GM23338 (cell line): ENCODE measurements at regions not wholly inside any gene's neighbourhood (a gene's known extent, or its start where the extent isn't known, plus 50 kb on each side); places are given as distances from the start of the nearest gene placed in this dataset.
"Not testable (repeated sequence)": the region's sequence is repeated elsewhere in the genome, so short reads cannot be mapped to it uniquely, and the experiment has no call there.

Source experiments
- ATAC-seq: fragments of 200-7000 bp; cut with Tn5 transposase; 3 replicates; pipeline ENCODE4 v1.9.1; 2020
- DNase-seq: peaks from one replicate; pipeline ENCODE4 v3.0.0-alpha.2; 2015; ENCODE audit warnings: low spot score
- H2AFZ ChIP-seq: fragments of 200-600 bp; sonication (generic); 2 replicates; pipeline ENCODE4 v1.8.0; 2016; ENCODE audit warnings: antibody characterized with exemption, mild to moderate bottlenecking, moderate library complexity
- H3F3A ChIP-seq: fragments of 200-600 bp; sonication (generic); replicated peaks from 2 replicates; pipeline ENCODE4 v1.8.0; 2017; ENCODE audit warnings: antibody characterized with exemption, mixed run types, low read depth
- H3K27ac ChIP-seq: fragments of 200-600 bp; sonication (generic); 2 replicates; pipeline ENCODE4 v1.6.1; 2016; ENCODE audit warnings: low read depth
- H3K27me3 ChIP-seq: fragments of 200-600 bp; sonication (generic); 2 replicates; pipeline ENCODE4 v1.8.0; 2016; ENCODE audit warnings: mild to moderate bottlenecking, mixed run types, moderate library complexity; ENCODE audit not compliant: insufficient read depth
- H3K36me3 ChIP-seq: fragments of 200-600 bp; sonication (generic); 2 replicates; pipeline ENCODE4 v1.8.0; 2016; ENCODE audit warnings: mild to moderate bottlenecking; ENCODE audit not compliant: insufficient read depth
- H3K4me1 ChIP-seq: fragments of 200-600 bp; sonication (generic); 2 replicates; pipeline ENCODE4 v1.8.0; 2016; ENCODE audit warnings: mild to moderate bottlenecking, moderate library complexity; ENCODE audit not compliant: insufficient read depth
- H3K4me2 ChIP-seq: fragments of 200-600 bp; sonication (generic); 2 replicates; pipeline ENCODE4 v1.7.1; 2017; ENCODE audit warnings: mixed run types
- H3K4me3 ChIP-seq: fragments of 200-600 bp; sonication (generic); 2 replicates; pipeline ENCODE4 v1.6.1; 2016; ENCODE audit warnings: mixed run types
- H3K79me2 ChIP-seq: fragments of 200-600 bp; sonication (generic); replicated peaks from 2 replicates; pipeline ENCODE4 v1.8.0; 2017; ENCODE audit warnings: mild to moderate bottlenecking; ENCODE audit not compliant: insufficient read depth
- H3K9me2 ChIP-seq: fragments of 200-600 bp; sonication (generic); 2 replicates; pipeline ENCODE4 v1.8.0; 2017; ENCODE audit not compliant: insufficient read depth
- H4K20me1 ChIP-seq: fragments of 200-600 bp; sonication (generic); replicated peaks from 2 replicates; pipeline ENCODE4 v1.8.0; 2017; ENCODE audit warnings: mild to moderate bottlenecking; ENCODE audit not compliant: insufficient read depth
- H3K27ac Mint-ChIP-seq: 2 replicates; pipeline ENCODE4 v1.8.0; 2020; ENCODE audit warnings: inconsistent platforms, mild to moderate bottlenecking, moderate library complexity, mixed read lengths
- H3K27me3 Mint-ChIP-seq: 3 replicates; pipeline ENCODE4 v1.8.0; 2022; ENCODE audit warnings: low read depth, mild to moderate bottlenecking, moderate library complexity, mixed read lengths, inconsistent platforms; ENCODE audit not compliant: insufficient read depth, poor library complexity
- H3K36me3 Mint-ChIP-seq: 3 replicates; pipeline ENCODE4 v1.8.0; 2021; ENCODE audit warnings: low read depth, mild to moderate bottlenecking, inconsistent platforms, moderate library complexity, mixed read lengths
- H3K4me1 Mint-ChIP-seq: 3 replicates; pipeline ENCODE4 v1.8.0; 2020; ENCODE audit warnings: mild to moderate bottlenecking, inconsistent platforms, mixed read lengths
- H3K4me3 Mint-ChIP-seq: 3 replicates; pipeline ENCODE4 v1.8.0; 2021; ENCODE audit warnings: moderate library complexity, mild to moderate bottlenecking, inconsistent platforms, mixed read lengths
- H3K9me3 Mint-ChIP-seq: 3 replicates; pipeline ENCODE4 v1.8.0; 2020; ENCODE audit warnings: moderate library complexity, mild to moderate bottlenecking, inconsistent platforms, mixed read lengths
- CREB1 ChIP-seq: fragments of 250-450 bp; sonication (Bioruptor Pico); IDR thresholded peaks from 2 replicates; pipeline ENCODE4 v1.5.0; 2020; ENCODE audit warnings: low read depth, mild to moderate bottlenecking, moderate library complexity
- EZH2 ChIP-seq: fragments of 200-600 bp; sonication (generic); IDR thresholded peaks from one replicate; pipeline ENCODE4 v1.8.0; 2017; ENCODE audit warnings: antibody characterized with exemption, mild to moderate bottlenecking, low read depth; ENCODE audit not compliant: unreplicated experiment
- EZH2phosphoT487 ChIP-seq: fragments of 200-600 bp; sonication (generic); IDR thresholded peaks from one replicate; pipeline ENCODE4 v1.8.1; 2018; ENCODE audit warnings: antibody characterized with exemption; ENCODE audit not compliant: unreplicated experiment
- JUNB ChIP-seq: IDR thresholded peaks from one replicate; pipeline ENCODE4 v1.6.1; 2016; ENCODE audit warnings: antibody characterized with exemption; ENCODE audit not compliant: unreplicated experiment
- NANOG ChIP-seq: IDR thresholded peaks from 2 replicates; pipeline ENCODE4 v1.6.1; 2016; ENCODE audit warnings: antibody characterized with exemption, borderline replicate concordance
- POLR2AphosphoS5 ChIP-seq: IDR thresholded peaks from 2 replicates; pipeline ENCODE4 v1.6.1; 2016; ENCODE audit warnings: antibody characterized with exemption, low read depth
- ZNF114 ChIP-seq: fragments of 250-450 bp; sonication (Bioruptor Pico); IDR thresholded peaks from 2 replicates; pipeline ENCODE4 v1.5.0; 2020; ENCODE audit warnings: mild to moderate bottlenecking, moderate library complexity
- TF ChIP-seq, protein P1 (sequence below), 2 experiments: fragments of 200-600 bp in 1 of 2; sonication (generic) in 1 of 2; conservative IDR thresholded peaks; 2 replicates each; pipeline versions ENCODE4 v1.5.1 to v1.6.1; 2016 to 2017; ENCODE audit warnings: antibody characterized with exemption in 2 of 2, low read depth in 2 of 2, mild to moderate bottlenecking in 2 of 2, moderate library complexity in 1 of 2
- TF ChIP-seq, protein P2 (sequence below): IDR thresholded peaks from 2 replicates; pipeline ENCODE4 v1.6.1; 2016; ENCODE audit warnings: antibody characterized with exemption

DNA sequence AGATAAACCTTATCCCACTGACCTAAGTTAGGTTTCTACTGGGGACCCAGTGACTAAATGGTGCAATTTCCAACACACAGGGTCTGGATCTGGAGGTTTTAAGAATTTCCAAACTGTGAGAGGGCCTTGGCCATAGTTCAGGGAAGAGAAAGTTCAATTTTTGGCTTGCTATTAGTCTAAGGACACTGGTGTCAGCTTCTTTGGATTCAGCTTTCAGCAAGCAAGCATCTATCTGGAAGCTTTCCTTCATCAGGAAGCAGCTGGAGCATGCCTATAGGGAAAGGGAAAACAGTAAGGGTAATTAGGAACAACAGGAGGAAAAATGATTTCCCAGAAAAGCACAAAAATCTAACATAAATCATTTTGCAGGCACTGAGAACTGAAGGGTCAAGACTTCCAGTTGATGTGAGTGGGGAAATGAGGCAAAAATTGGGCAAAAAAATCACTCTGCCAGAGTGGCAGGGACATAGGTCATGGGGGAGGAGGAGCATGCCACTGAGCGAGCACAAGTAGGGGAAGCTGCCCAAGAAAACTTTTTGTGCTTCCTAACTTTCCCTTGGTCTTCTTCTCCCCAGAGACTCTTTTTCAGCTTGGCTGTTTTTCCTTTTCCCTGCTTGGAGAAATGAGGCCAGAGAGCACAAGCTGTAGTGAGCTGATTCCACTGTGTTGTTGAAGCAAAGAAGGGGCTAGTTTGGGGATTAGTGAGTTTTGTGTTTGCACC is 299.6 kb downstream of the FGF10 start (continued):
- TF ChIP-seq POLR2AphosphoS5 (no peak), NANOG (no peak), CREB1 (CRISPR knock-in tag) (no peak), EZH2 (no peak)
- TF ChIP-seq, protein P1, sequence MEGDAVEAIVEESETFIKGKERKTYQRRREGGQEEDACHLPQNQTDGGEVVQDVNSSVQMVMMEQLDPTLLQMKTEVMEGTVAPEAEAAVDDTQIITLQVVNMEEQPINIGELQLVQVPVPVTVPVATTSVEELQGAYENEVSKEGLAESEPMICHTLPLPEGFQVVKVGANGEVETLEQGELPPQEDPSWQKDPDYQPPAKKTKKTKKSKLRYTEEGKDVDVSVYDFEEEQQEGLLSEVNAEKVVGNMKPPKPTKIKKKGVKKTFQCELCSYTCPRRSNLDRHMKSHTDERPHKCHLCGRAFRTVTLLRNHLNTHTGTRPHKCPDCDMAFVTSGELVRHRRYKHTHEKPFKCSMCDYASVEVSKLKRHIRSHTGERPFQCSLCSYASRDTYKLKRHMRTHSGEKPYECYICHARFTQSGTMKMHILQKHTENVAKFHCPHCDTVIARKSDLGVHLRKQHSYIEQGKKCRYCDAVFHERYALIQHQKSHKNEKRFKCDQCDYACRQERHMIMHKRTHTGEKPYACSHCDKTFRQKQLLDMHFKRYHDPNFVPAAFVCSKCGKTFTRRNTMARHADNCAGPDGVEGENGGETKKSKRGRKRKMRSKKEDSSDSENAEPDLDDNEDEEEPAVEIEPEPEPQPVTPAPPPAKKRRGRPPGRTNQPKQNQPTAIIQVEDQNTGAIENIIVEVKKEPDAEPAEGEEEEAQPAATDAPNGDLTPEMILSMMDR (conservative IDR thresholded peaks at IDR 0.05; ENCODE audit: low read depth in 2 of 2): no peak

DNA sequence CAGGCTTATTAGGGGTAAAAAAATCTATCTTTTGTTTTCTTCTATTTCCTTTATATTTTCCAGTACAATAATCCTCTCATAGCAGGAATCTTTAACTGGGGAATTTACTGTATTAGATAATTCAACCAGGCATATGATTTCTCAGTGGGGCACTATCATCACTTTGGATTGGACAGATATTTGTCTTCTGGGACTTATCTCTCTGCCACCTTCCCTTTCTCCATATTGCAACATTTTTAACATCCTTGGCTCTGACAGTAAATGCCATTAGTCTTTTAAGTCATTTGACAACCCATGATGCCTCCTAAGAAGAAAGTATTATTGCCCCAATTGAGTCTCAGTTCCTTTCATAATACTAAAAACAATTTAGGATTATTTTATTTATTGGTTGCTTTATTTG is 304.1 kb downstream of the FGF10 start:
- Histone ChIP-seq H3K4me3 (no peak overlapping the region), H2AFZ (no peak overlapping the region), H3K9me2 (no peaks in the 10 kb centered on the region), H3F3A (no peaks in the 10 kb centered on the region), H3K4me1 (no peaks in the 10 kb centered on the region), H3K79me2 (no peaks in the 10 kb centered on the region), H3K27ac (no peak overlapping the region), H3K36me3 (no peaks in the 10 kb centered on the region), H4K20me1 (no peaks in the 10 kb centered on the region), H3K27me3 (no peaks in the 10 kb centered on the region), H3K4me2 (no peak overlapping the region)
- Mint-ChIP-seq H3K4me1 (peaks cover under 1% of the 10 kb centered on the region; the same call in 2 of the 3 replicates), H3K36me3 (no peaks in the 10 kb centered on the region), H3K27ac (no peak overlapping the region), H3K4me3 (no peak overlapping the region), H3K9me3 (no peaks in the 10 kb centered on the region), H3K27me3 (no peaks in the 10 kb centered on the region)
- TF ChIP-seq POLR2AphosphoS5 (no peak), NANOG (no peak), ZNF114 (CRISPR knock-in tag) (no peak), EZH2phosphoT487 (no peak), CREB1 (CRISPR knock-in tag) (no peak), JUNB (no peak)
- TF ChIP-seq, protein P2, sequence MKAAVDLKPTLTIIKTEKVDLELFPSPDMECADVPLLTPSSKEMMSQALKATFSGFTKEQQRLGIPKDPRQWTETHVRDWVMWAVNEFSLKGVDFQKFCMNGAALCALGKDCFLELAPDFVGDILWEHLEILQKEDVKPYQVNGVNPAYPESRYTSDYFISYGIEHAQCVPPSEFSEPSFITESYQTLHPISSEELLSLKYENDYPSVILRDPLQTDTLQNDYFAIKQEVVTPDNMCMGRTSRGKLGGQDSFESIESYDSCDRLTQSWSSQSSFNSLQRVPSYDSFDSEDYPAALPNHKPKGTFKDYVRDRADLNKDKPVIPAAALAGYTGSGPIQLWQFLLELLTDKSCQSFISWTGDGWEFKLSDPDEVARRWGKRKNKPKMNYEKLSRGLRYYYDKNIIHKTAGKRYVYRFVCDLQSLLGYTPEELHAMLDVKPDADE: no peak
- DNase-seq: no peak
- ATAC-seq: no peak

DNA sequence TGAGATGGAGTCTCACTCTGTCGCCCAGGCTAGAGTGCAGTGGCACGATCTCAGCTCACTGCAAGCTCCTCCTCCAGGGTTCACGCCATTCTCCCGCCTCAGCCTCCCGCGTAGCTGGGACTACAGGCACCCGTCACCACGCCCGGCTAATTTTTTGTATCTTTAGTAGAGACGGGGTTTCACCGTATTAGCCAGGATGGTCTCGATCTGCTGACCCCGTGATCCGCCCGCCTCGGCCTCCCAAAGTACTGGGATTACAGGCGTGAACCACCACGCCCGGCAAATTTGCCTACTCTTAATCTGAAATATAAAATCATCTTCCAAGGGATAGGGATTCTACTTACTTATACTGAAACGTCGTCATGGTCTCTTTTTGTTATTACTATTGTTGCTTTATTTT is 314.7 kb downstream of the FGF10 start:
- not testable (repeated sequence) for ATAC-seq, H3K36me3 ChIP-seq, H3K4me3 ChIP-seq, H3K9me3 Mint-ChIP-seq, H3K4me1 ChIP-seq, DNase-seq, H3K4me1 Mint-ChIP-seq, H3K79me2 ChIP-seq, H3K27ac ChIP-seq, H3F3A ChIP-seq, H3K27ac Mint-ChIP-seq, H3K27me3 Mint-ChIP-seq, H3K27me3 ChIP-seq, H4K20me1 ChIP-seq, H3K4me3 Mint-ChIP-seq, H3K9me2 ChIP-seq, H3K4me2 ChIP-seq, H3K36me3 Mint-ChIP-seq, H2AFZ ChIP-seq
